Activated CD8-positive, alpha-beta T cell treated with anti-CD3 and anti-CD28 coated beads for 36 hours (primary cell): ENCODE measurements at regions not wholly inside any gene's neighbourhood (a gene's known extent, or its start where the extent isn't known, plus 50 kb on each side); places are given as distances from the start of the nearest gene placed in this dataset.

Source experiments
- ATAC-seq: fragments of 200-7000 bp; cut with Tn5 transposase; one replicate; pipeline ENCODE4 v1.10.0; 2021; ENCODE audit warnings: mild to moderate bottlenecking, moderate library complexity
- CTCF ChIA-PET: fragments of 350-600 bp; sonication (Branson Sonifier 250); formaldehyde crosslinking; loops from one replicate; lab custom pipeline; 2021; ENCODE audit warnings: antibody characterized with exemption; lab: Charles Lee
- POLR2A ChIA-PET: fragments of 350-600 bp; sonication (Branson Sonifier 250); formaldehyde crosslinking; loops from one replicate; lab custom pipeline; 2021; ENCODE audit warnings: antibody characterized with exemption; lab: Charles Lee
- DNase-seq: peaks from one replicate; pipeline ENCODE4 v3.0.0-alpha.2; 2020
- H3K27ac Mint-ChIP-seq: one replicate; pipeline ENCODE4 v1.8.0; 2021; ENCODE audit warnings: mild to moderate bottlenecking, mixed read lengths
- H3K27me3 Mint-ChIP-seq: one replicate; pipeline ENCODE4 v1.8.0; 2021; ENCODE audit warnings: mixed read lengths
- H3K36me3 Mint-ChIP-seq: one replicate; pipeline ENCODE4 v1.8.0; 2021; ENCODE audit warnings: low read depth, mixed read lengths
- H3K4me1 Mint-ChIP-seq: one replicate; pipeline ENCODE4 v1.8.0; 2021; ENCODE audit warnings: low read depth, mixed read lengths
- H3K4me3 Mint-ChIP-seq: one replicate; pipeline ENCODE4 v1.8.0; 2021; ENCODE audit warnings: mild to moderate bottlenecking, moderate library complexity, mixed read lengths
- H3K9me3 Mint-ChIP-seq: one replicate; pipeline ENCODE4 v1.8.0; 2021; ENCODE audit warnings: mixed read lengths
- intact Hi-C: fragments of 100-400 bp; cut with micrococcal nuclease; formaldehyde crosslinking; loops from one replicate; pipeline ENCODE4 v1.10.0; 2022
- TF ChIP-seq, protein P1 (sequence below): fragments of 200-600 bp; IDR thresholded peaks from one replicate; pipeline ENCODE4 v1.8.0; 2022; ENCODE audit warnings: antibody characterized with exemption, mild to moderate bottlenecking

DNA sequence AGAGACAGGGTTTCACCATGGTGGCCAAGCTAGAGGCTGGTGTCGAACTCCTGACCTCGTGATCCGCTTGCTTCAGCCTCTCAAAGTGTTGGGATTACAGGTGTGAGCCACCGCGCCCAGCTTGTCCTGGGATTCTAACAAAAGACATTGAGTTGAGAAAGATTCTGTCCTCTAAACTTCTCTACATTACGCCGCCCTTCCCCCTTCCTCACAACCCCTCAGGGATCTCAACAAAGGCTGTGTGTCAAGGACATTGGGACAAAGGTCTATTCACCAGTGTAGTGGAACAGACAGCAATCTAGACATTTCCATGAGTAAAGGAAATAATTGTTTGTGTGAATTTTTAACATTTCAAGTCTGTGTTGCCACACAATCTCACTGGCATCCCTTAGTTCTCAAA lies 68.8 kb upstream of the KIF5B start:
- ATAC-seq: no peak
- TF ChIP-seq, protein P1, sequence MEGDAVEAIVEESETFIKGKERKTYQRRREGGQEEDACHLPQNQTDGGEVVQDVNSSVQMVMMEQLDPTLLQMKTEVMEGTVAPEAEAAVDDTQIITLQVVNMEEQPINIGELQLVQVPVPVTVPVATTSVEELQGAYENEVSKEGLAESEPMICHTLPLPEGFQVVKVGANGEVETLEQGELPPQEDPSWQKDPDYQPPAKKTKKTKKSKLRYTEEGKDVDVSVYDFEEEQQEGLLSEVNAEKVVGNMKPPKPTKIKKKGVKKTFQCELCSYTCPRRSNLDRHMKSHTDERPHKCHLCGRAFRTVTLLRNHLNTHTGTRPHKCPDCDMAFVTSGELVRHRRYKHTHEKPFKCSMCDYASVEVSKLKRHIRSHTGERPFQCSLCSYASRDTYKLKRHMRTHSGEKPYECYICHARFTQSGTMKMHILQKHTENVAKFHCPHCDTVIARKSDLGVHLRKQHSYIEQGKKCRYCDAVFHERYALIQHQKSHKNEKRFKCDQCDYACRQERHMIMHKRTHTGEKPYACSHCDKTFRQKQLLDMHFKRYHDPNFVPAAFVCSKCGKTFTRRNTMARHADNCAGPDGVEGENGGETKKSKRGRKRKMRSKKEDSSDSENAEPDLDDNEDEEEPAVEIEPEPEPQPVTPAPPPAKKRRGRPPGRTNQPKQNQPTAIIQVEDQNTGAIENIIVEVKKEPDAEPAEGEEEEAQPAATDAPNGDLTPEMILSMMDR: no peak
- no peaks in the 10 kb centered on the region for H3K4me1 Mint-ChIP-seq
- H3K27me3 Mint-ChIP-seq: no peaks in the 10 kb centered on the region
- H3K9me3 Mint-ChIP-seq: peaks cover 3% of the 10 kb centered on the region
- ChIA-PET POLR2A (no interaction called here), CTCF (interaction anchor here (0.7 kb wide), 1 partner anchor 395 kb away, joined by 3 read pairs; no protein-coding TSS in a partner anchor)
- H3K4me3 Mint-ChIP-seq: no peak overlapping the region
- no peak overlapping the region for H3K27ac Mint-ChIP-seq
- no peak for DNase-seq
- H3K36me3 Mint-ChIP-seq: no peaks in the 10 kb centered on the region
- intact Hi-C loops: no loop called here

DNA sequence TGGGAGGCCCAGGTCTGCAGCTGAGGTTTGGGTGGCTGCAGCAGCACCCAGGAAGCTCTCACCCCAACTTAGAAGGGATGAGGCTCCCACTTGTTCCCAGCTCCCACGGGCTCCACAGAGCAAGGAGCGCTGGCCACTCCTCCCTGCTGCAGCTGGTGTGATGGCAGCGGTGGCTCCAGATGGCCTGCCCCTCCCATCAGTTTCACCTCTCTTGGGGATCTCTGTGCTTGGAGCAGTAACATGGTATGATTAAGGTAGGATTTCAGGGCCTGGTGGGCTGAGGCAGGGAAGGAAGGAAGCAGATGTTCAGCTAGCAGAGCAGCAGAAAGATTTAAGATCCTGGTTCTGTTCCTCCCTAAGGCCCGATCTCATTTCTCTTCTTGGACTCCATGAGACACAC lies 66.8 kb upstream of the KIF5B start:
- peaks cover 1% of the 10 kb centered on the region for H3K27me3 Mint-ChIP-seq
- ATAC-seq (no peak), DNase-seq (no peak)
- H3K4me1 Mint-ChIP-seq: no peaks in the 10 kb centered on the region
- TF ChIP-seq, protein P1: no peak
- ChIA-PET POLR2A (no interaction called here), CTCF (interaction anchor here (0.9 kb wide), 1 partner anchor 10 kb away, joined by 3 read pairs; no protein-coding TSS in a partner anchor)
- H3K9me3 Mint-ChIP-seq: peaks cover 3% of the 10 kb centered on the region
- H3K4me3 Mint-ChIP-seq: no peak overlapping the region
- no peak overlapping the region for H3K27ac Mint-ChIP-seq
- no peaks in the 10 kb centered on the region for H3K36me3 Mint-ChIP-seq
- intact Hi-C loops: no loop called here

DNA sequence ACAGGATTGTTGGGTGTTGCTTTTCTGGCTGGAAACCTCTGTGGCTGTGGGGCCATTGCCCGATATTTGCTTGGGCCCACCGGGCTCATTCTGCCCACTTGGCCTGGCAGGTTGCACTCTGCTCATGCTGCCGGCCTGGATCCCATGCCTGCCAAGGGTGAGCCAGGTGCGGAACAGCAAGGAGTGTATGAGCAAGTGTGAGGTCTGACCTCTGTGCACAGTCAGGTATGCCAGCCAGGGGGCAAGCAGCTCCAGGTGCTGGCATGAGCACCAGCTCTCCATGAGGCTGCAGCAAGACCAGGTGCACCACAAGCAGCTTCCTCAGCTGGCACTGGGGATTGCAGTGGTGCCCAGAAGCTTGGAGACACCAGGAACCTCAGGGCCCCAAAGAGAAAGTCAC lies 65.4 kb upstream of the KIF5B start:
- no peaks in the 10 kb centered on the region for H3K36me3 Mint-ChIP-seq
- no peak for DNase-seq
- ChIA-PET CTCF (no interaction called here), POLR2A (no interaction called here)
- ATAC-seq: no peak
- H3K27me3 Mint-ChIP-seq: peaks cover 3% of the 10 kb centered on the region
- no peak overlapping the region for H3K27ac Mint-ChIP-seq
- TF ChIP-seq, protein P1: no peak
- no peak overlapping the region for H3K4me3 Mint-ChIP-seq
- intact Hi-C loops: no loop called here
- no peaks in the 10 kb centered on the region for H3K4me1 Mint-ChIP-seq
- H3K9me3 Mint-ChIP-seq: peaks cover 3% of the 10 kb centered on the region

DNA sequence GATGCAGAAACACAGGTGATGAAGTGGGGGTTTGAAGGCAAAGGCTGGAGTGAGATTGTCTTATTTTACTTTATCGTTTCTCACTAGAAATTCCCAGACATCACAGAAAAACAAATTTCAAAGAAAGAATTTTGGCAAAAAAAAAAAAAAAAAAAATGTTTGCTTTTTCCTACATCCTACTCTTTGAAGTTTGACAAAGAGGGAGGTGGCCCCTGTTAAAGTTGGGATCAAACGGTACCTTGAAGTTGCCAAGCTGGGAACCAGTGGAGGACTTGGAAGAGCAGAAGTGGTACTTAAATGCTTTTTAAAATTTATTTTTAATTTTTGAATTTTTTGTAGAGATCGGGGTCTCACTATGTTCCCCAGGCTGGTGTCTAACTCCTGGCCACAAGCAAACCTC lies 63.9 kb upstream of the KIF5B start:
- ATAC-seq: no peak
- TF ChIP-seq, protein P1: no peak
- H3K4me1 Mint-ChIP-seq: no peaks in the 10 kb centered on the region
- DNase-seq: no peak
- H3K9me3 Mint-ChIP-seq: peaks cover 3% of the 10 kb centered on the region
- no peak overlapping the region for H3K4me3 Mint-ChIP-seq
- no peaks in the 10 kb centered on the region for H3K36me3 Mint-ChIP-seq
- H3K27ac Mint-ChIP-seq: no peak overlapping the region
- H3K27me3 Mint-ChIP-seq: peaks cover 3% of the 10 kb centered on the region
- intact Hi-C loops: no loop called here
- ChIA-PET POLR2A (no interaction called here), CTCF (interaction anchor here (0.7 kb wide), 1 partner anchor 591 kb away, joined by 3 read pairs; no protein-coding TSS in a partner anchor)

DNA sequence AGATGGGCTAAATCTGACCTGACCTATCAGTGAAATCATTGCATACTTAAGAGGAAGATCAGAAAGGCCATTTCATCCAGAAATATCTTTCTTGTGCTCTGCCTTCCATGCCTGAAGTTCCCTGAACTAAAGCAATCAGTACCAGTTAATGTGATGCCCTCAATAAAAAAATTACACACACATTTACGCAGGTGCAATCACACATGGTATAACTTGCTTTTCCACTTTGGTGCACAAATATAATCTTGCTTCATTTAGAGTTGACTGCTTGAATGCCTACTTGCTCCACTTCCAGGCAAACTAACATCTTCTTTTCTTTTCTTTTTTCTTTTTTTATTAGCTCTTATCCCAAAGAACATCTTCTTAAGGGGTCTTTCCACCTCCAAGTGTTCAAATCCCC lies 58.3 kb upstream of the KIF5B start:
- TF ChIP-seq, protein P1: no peak
- Mint-ChIP-seq H3K27ac (no peak overlapping the region), H3K4me1 (no peaks in the 10 kb centered on the region), H3K9me3 (no peaks in the 10 kb centered on the region), H3K27me3 (peaks cover 2% of the 10 kb centered on the region), H3K36me3 (no peaks in the 10 kb centered on the region), H3K4me3 (no peak overlapping the region)
- ChIA-PET CTCF (no interaction called here), POLR2A (no interaction called here)
- ATAC-seq: no peak
- DNase-seq: no peak
- intact Hi-C loops: no loop called here
